ENCODE measurements at regions not wholly inside any gene's neighbourhood (a gene's known extent, or its start where the extent isn't known, plus 50 kb on each side); places are given as distances from the start of the nearest gene placed in this dataset.

DNA sequence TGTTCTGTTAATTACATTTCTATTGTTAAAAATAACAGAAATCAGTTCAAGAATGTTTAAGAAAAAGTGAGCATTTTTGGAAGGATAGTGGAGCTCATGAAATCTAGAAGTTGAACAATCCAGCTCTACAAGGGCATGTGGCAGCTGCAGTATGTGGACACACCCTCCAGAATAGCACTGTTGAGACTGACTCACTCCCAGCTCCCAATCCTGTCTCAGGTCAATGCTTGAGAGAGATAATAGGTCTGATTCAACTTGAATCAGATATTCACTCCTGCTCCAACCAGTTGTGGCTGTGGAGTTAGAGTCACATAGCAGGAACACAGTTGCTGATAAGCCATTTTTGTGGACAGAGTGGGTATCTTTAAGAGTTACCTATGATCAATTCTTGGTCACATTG, 113.0 kb upstream of the NTF3 start:
- TF ChIP-seq CTCF (IDR thresholded peaks at IDR 0.05) (no peak), EZH2 (IDR thresholded peaks at IDR 0.05) (no peak)
